ENCODE measurements at regions not wholly inside any gene's neighbourhood (a gene's known extent, or its start where the extent isn't known, plus 50 kb on each side); places are given as distances from the start of the nearest gene placed in this dataset.

- Histone ChIP-seq H3K27ac (ENCODE audit: control insufficient read depth, insufficient read depth, low read length) (no peak overlapping the region), H3K4me1 (ENCODE audit: control insufficient read depth, extremely low read depth, insufficient read depth, low read length) (peaks cover 3% of the 10 kb centered on the region), H2AFZ (ENCODE audit: control insufficient read depth, low read length) (peak overlapping the region; percentile 59), H3K27me3 (ENCODE audit: control insufficient read depth, extremely low read depth, insufficient read depth, low read length) (no peaks in the 10 kb centered on the region), H3K36me3 (ENCODE audit: control insufficient read depth in 2 of 2, extremely low read depth in 1 of 2, insufficient read depth in 2 of 2, low read length in 2 of 2) (no peaks in the 10 kb centered on the region), H3K4me3 (ENCODE audit: control insufficient read depth in 2 of 3, extremely low read depth in 1 of 3, insufficient read depth in 2 of 3, low read depth in 1 of 3, low read length in 3 of 3) (no peak overlapping the region), H3K9me3 (ENCODE audit: control insufficient read depth, low read depth, low read length) (no peaks in the 10 kb centered on the region), H3K4me2 (ENCODE audit: control insufficient read depth, extremely low read depth, insufficient read depth, low read depth, low read length) (no peak overlapping the region), H3K79me2 (ENCODE audit: control insufficient read depth, insufficient read depth, low read length) (no peaks in the 10 kb centered on the region), H4K20me1 (ENCODE audit: control insufficient read depth, extremely low read depth, insufficient read depth, low read length) (no peaks in the 10 kb centered on the region), H3K9me1 (ENCODE audit: control insufficient read depth, extremely low read depth, insufficient read depth, low read length) (no peaks in the 10 kb centered on the region), H3K9ac (ENCODE audit: control insufficient read depth, extremely low read depth, insufficient read depth, low read length) (no peak overlapping the region)
- dilution Hi-C loops (cut with MboI; ENCODE audit: extremely low pct_ligation_motif_present, low sequenced_read_pairs), result no loop called here
- DNase-seq (ENCODE audit: low read depth, low spot score) (peak; percentile 4), FAIRE-seq (peak; percentile 62)
- TF ChIP-seq EZH2 (IDR thresholded peaks at IDR 0.05; ENCODE audit: low read length), result no peak
- TF ChIP-seq CTCF (optimal IDR thresholded peaks at IDR 0.05 in 1 of 3, IDR thresholded peaks at IDR 0.05 in 1 of 3, conservative IDR thresholded peaks at IDR 0.05 in 1 of 3; ENCODE audit: extremely low read depth in 1 of 3, insufficient read depth in 2 of 3, low read length in 3 of 3), result no peak
These were observed 144.6 kb downstream of the WT1 start for GRCh38 chr11:32290783-32291182.

- TF ChIP-seq CTCF (optimal IDR thresholded peaks at IDR 0.05 in 1 of 3, IDR thresholded peaks at IDR 0.05 in 1 of 3, conservative IDR thresholded peaks at IDR 0.05 in 1 of 3; ENCODE audit: extremely low read depth in 1 of 3, insufficient read depth in 2 of 3, low read length in 3 of 3), result peak in 1 of 3 experiments; percentile 33
- no peak for TF ChIP-seq EZH2 (IDR thresholded peaks at IDR 0.05; ENCODE audit: low read length)
- dilution Hi-C loops (cut with MboI; ENCODE audit: extremely low pct_ligation_motif_present, low sequenced_read_pairs), result no loop called here
- Histone ChIP-seq H3K9ac (ENCODE audit: control insufficient read depth, extremely low read depth, insufficient read depth, low read length) (no peak overlapping the region), H4K20me1 (ENCODE audit: control insufficient read depth, extremely low read depth, insufficient read depth, low read length) (no peaks in the 10 kb centered on the region), H3K27ac (ENCODE audit: control insufficient read depth, insufficient read depth, low read length) (no peak overlapping the region), H2AFZ (ENCODE audit: control insufficient read depth, low read length) (peak overlapping the region; percentile 33), H3K36me3 (ENCODE audit: control insufficient read depth in 2 of 2, extremely low read depth in 1 of 2, insufficient read depth in 2 of 2, low read length in 2 of 2) (no peaks in the 10 kb centered on the region), H3K9me1 (ENCODE audit: control insufficient read depth, extremely low read depth, insufficient read depth, low read length) (no peaks in the 10 kb centered on the region), H3K27me3 (ENCODE audit: control insufficient read depth, extremely low read depth, insufficient read depth, low read length) (no peaks in the 10 kb centered on the region), H3K4me3 (ENCODE audit: control insufficient read depth in 2 of 3, extremely low read depth in 1 of 3, insufficient read depth in 2 of 3, low read depth in 1 of 3, low read length in 3 of 3) (no peak overlapping the region), H3K4me2 (ENCODE audit: control insufficient read depth, extremely low read depth, insufficient read depth, low read depth, low read length) (no peak overlapping the region), H3K79me2 (ENCODE audit: control insufficient read depth, insufficient read depth, low read length) (no peaks in the 10 kb centered on the region), H3K9me3 (ENCODE audit: control insufficient read depth, low read depth, low read length) (no peaks in the 10 kb centered on the region), H3K4me1 (ENCODE audit: control insufficient read depth, extremely low read depth, insufficient read depth, low read length) (no peaks in the 10 kb centered on the region)
- FAIRE-seq (peak; percentile 39), DNase-seq (ENCODE audit: low read depth, low spot score) (peak; percentile 4)
These were observed 137.7 kb downstream of the WT1 start for GRCh38 chr11:32297611-32298011.
